ENCODE measurements at regions not wholly inside any gene's neighbourhood (a gene's known extent, or its start where the extent isn't known, plus 50 kb on each side); places are given as distances from the start of the nearest gene placed in this dataset.

GRCh38 chr12:91460469-91460868, 277.9 kb upstream of the DCN start:
- TF ChIP-seq CTCF (IDR thresholded peaks at IDR 0.05; ENCODE audit: low read depth, low read length, missing input control): no peak
- TF ChIP-seq, protein P1, sequence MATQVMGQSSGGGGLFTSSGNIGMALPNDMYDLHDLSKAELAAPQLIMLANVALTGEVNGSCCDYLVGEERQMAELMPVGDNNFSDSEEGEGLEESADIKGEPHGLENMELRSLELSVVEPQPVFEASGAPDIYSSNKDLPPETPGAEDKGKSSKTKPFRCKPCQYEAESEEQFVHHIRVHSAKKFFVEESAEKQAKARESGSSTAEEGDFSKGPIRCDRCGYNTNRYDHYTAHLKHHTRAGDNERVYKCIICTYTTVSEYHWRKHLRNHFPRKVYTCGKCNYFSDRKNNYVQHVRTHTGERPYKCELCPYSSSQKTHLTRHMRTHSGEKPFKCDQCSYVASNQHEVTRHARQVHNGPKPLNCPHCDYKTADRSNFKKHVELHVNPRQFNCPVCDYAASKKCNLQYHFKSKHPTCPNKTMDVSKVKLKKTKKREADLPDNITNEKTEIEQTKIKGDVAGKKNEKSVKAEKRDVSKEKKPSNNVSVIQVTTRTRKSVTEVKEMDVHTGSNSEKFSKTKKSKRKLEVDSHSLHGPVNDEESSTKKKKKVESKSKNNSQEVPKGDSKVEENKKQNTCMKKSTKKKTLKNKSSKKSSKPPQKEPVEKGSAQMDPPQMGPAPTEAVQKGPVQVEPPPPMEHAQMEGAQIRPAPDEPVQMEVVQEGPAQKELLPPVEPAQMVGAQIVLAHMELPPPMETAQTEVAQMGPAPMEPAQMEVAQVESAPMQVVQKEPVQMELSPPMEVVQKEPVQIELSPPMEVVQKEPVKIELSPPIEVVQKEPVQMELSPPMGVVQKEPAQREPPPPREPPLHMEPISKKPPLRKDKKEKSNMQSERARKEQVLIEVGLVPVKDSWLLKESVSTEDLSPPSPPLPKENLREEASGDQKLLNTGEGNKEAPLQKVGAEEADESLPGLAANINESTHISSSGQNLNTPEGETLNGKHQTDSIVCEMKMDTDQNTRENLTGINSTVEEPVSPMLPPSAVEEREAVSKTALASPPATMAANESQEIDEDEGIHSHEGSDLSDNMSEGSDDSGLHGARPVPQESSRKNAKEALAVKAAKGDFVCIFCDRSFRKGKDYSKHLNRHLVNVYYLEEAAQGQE (IDR thresholded peaks at IDR 0.05): no peak
- no peak for TF ChIP-seq RAD21 (IDR thresholded peaks at IDR 0.05)
- no peak for TF ChIP-seq RXRA (IDR thresholded peaks at IDR 0.05)
- TF ChIP-seq EGR1 (IDR thresholded peaks at IDR 0.05; ENCODE audit: low read depth in 2 of 2): no peak
- TF ChIP-seq, protein P2, sequence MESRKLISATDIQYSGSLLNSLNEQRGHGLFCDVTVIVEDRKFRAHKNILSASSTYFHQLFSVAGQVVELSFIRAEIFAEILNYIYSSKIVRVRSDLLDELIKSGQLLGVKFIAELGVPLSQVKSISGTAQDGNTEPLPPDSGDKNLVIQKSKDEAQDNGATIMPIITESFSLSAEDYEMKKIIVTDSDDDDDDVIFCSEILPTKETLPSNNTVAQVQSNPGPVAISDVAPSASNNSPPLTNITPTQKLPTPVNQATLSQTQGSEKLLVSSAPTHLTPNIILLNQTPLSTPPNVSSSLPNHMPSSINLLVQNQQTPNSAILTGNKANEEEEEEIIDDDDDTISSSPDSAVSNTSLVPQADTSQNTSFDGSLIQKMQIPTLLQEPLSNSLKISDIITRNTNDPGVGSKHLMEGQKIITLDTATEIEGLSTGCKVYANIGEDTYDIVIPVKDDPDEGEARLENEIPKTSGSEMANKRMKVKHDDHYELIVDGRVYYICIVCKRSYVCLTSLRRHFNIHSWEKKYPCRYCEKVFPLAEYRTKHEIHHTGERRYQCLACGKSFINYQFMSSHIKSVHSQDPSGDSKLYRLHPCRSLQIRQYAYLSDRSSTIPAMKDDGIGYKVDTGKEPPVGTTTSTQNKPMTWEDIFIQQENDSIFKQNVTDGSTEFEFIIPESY (IDR thresholded peaks at IDR 0.05): no peak
- no peak for TF ChIP-seq TAF1 (conservative IDR thresholded peaks at IDR 0.05)
- TF ChIP-seq JUND (IDR thresholded peaks at IDR 0.05): no peak

Data from liver (tissue), 3 donors.